Esophagus muscularis mucosa (tissue), 3 donors: ENCODE measurements at regions not wholly inside any gene's neighbourhood (a gene's known extent, or its start where the extent isn't known, plus 50 kb on each side); places are given as distances from the start of the nearest gene placed in this dataset.

Experiments
- POLR2A ChIP-seq: fragments of 450-650 bp; IDR thresholded peaks from one replicate; pipeline ENCODE4 v1.6.1; 2017; ENCODE audit warnings: antibody characterized with exemption, moderate library complexity, mild to moderate bottlenecking, low read depth
- TF ChIP-seq, protein P1 (sequence below), 3 experiments: fragments of 200-600 bp in 2 of 3; fragments of 450-650 bp in 1 of 3; sonication (generic) in 2 of 3; IDR thresholded peaks; one replicate each; pipeline ENCODE4 v1.5.1; 2017 to 2019; ENCODE audit warnings: antibody characterized with exemption in 3 of 3, mild to moderate bottlenecking in 2 of 3, moderate library complexity in 1 of 3

DNA sequence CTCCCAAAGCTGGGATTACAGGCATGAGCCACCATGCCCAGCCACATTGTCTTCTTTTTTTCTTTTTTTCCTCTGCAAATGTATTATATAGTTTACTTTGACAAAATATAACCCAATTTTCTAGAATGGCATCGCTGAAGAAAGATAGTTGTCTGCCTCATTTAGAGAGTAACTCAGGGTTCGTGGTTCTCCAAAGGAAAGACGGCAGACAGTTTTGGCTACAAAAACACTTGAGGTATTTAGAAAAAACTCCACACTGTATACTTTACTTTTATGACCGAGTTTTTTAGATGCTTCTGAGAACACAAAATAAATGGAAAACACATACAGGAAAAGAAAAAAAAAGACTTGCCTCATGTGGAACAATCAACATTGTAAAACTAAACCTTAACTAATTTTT lies 369.1 kb upstream of the ATP2B1 start:
- TF ChIP-seq, protein P1, sequence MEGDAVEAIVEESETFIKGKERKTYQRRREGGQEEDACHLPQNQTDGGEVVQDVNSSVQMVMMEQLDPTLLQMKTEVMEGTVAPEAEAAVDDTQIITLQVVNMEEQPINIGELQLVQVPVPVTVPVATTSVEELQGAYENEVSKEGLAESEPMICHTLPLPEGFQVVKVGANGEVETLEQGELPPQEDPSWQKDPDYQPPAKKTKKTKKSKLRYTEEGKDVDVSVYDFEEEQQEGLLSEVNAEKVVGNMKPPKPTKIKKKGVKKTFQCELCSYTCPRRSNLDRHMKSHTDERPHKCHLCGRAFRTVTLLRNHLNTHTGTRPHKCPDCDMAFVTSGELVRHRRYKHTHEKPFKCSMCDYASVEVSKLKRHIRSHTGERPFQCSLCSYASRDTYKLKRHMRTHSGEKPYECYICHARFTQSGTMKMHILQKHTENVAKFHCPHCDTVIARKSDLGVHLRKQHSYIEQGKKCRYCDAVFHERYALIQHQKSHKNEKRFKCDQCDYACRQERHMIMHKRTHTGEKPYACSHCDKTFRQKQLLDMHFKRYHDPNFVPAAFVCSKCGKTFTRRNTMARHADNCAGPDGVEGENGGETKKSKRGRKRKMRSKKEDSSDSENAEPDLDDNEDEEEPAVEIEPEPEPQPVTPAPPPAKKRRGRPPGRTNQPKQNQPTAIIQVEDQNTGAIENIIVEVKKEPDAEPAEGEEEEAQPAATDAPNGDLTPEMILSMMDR (IDR thresholded peaks at IDR 0.05), result no peak
- no peak for TF ChIP-seq POLR2A
